ENCODE measurements at regions not wholly inside any gene's neighbourhood (a gene's known extent, or its start where the extent isn't known, plus 50 kb on each side); places are given as distances from the start of the nearest gene placed in this dataset.
"Not testable (repeated sequence)": the region's sequence is repeated elsewhere in the genome, so short reads cannot be mapped to it uniquely, and the experiment has no call there.

- DNase-seq = no peak
Observed at GRCh38 chr4:12926189-12927066, 557.7 kb downstream of the RAB28 start.

- no peak for DNase-seq
Observed at GRCh38 chr4:12924728-12925320, 559.3 kb downstream of the RAB28 start.

- DNase-seq = no peak
Observed at GRCh38 chr4:12924253-12924652, 559.9 kb downstream of the RAB28 start.

GRCh38 chr4:12912896-12913418, 571.2 kb downstream of the RAB28 start:
- no peak for DNase-seq

- DNase-seq = no peak
Observed at GRCh38 chr4:12911750-12912358, 572.3 kb downstream of the RAB28 start.

- DNase-seq = not testable (repeated sequence)
Observed at GRCh38 chr4:12903640-12904039, 580.5 kb downstream of the RAB28 start.

- no peak for DNase-seq
Observed at GRCh38 chr4:12902735-12903134, 581.4 kb downstream of the RAB28 start.

GRCh38 chr4:12897954-12898353, 586.2 kb downstream of the RAB28 start:
- no peak for DNase-seq

- no peak for DNase-seq
Observed at GRCh38 chr4:12894062-12894461, 590.1 kb downstream of the RAB28 start.

- no peak for DNase-seq
Observed at GRCh38 chr4:12889054-12889453, 595.1 kb downstream of the RAB28 start.

- DNase-seq = no peak
Observed at GRCh38 chr4:12884846-12885796, 599.0 kb downstream of the RAB28 start.

- no peak for DNase-seq
Observed at GRCh38 chr4:12881945-12882584, 602.1 kb downstream of the RAB28 start.

GRCh38 chr4:12880844-12881243, 603.3 kb downstream of the RAB28 start:
- DNase-seq = no peak

- no peak for DNase-seq
Observed at GRCh38 chr4:12879496-12879895, 604.6 kb downstream of the RAB28 start.

- no peak for DNase-seq
Observed at GRCh38 chr4:12875640-12876243, 608.4 kb downstream of the RAB28 start.

- no peak for DNase-seq
Observed at GRCh38 chr4:12873351-12873750, 610.8 kb downstream of the RAB28 start.

- DNase-seq = no peak
Observed at GRCh38 chr4:12861422-12861821, 622.7 kb downstream of the RAB28 start.

GRCh38 chr4:12852338-12853307, 631.5 kb downstream of the RAB28 start:
- DNase-seq = peak; percentile 3

- DNase-seq = no peak
Observed at GRCh38 chr4:12846368-12846767, 637.8 kb downstream of the RAB28 start.

- DNase-seq = no peak
Observed at GRCh38 chr4:12844141-12844540, 640.0 kb downstream of the RAB28 start.
